HEK293T (cell line): ENCODE measurements at regions not wholly inside any gene's neighbourhood (a gene's known extent, or its start where the extent isn't known, plus 50 kb on each side); places are given as distances from the start of the nearest gene placed in this dataset.

Source experiments
- CTBP1 ChIP-seq: fragments of 450-650 bp; IDR thresholded peaks from 2 replicates; pipeline ENCODE4 v1.6.1; 2016; ENCODE audit warnings: borderline replicate concordance
- ELF4 ChIP-seq: fragments of 450-650 bp; IDR thresholded peaks from 2 replicates; pipeline ENCODE4 v1.6.1; 2017; ENCODE audit warnings: antibody characterized with exemption
- FOXA1 ChIP-seq: fragments of 450-650 bp; IDR thresholded peaks from 2 replicates; pipeline ENCODE4 v1.6.1; 2016; ENCODE audit warnings: mild to moderate bottlenecking
- FOXM1 ChIP-seq: fragments of 450-650 bp; IDR thresholded peaks from 2 replicates; pipeline ENCODE4 v1.6.1; 2017; ENCODE audit warnings: mild to moderate bottlenecking, borderline replicate concordance
- HDGF ChIP-seq: fragments of 450-650 bp; IDR thresholded peaks from 2 replicates; pipeline ENCODE4 v1.6.1; 2017; ENCODE audit warnings: antibody characterized with exemption, borderline replicate concordance
- NFRKB ChIP-seq: fragments of 450-650 bp; IDR thresholded peaks from 2 replicates; pipeline ENCODE4 v1.6.1; 2016; ENCODE audit warnings: mild to moderate bottlenecking, moderate library complexity
- SUZ12 ChIP-seq: fragments of 450-650 bp; IDR thresholded peaks from 2 replicates; pipeline ENCODE4 v1.6.1; 2016; ENCODE audit warnings: mild to moderate bottlenecking
- TARDBP ChIP-seq: fragments of 450-650 bp; IDR thresholded peaks from 2 replicates; pipeline ENCODE4 v1.6.1; 2016
- ZNF384 ChIP-seq: fragments of 450-650 bp; IDR thresholded peaks from 2 replicates; pipeline ENCODE4 v1.6.1; 2016

DNA sequence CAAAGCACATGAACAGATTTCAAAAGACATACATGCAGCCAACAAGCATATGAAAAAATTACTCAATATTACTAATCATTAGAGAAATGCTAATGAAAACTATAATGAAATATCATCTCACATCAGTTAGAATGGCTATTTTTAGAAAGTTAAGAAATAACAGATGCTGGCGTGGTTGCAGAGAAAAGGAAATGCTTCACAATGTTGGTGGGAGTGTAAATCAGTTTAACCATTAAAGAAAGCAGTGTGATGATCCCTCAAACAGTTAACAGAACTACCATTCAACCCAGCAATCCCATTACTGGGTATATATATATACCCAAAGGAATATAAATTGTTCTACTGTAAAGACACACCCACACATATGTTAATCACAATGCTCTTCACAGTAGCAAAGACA, 117.7 kb upstream of the SETBP1 start:
- TF ChIP-seq FOXA1 (no peak), ZNF384 (no peak), NFRKB (no peak), SUZ12 (no peak), FOXM1 (no peak), CTBP1 (no peak), ELF4 (no peak), HDGF (no peak), TARDBP (no peak)
